H4 (cell line): ENCODE measurements at regions not wholly inside any gene's neighbourhood (a gene's known extent, or its start where the extent isn't known, plus 50 kb on each side); places are given as distances from the start of the nearest gene placed in this dataset.
"Not testable (repeated sequence)": the region's sequence is repeated elsewhere in the genome, so short reads cannot be mapped to it uniquely, and the experiment has no call there.

Experiments
- DNase-seq: peaks from one replicate; pipeline ENCODE4 v3.0.0-alpha.2; 2015; ENCODE audit warnings: low spot score

GRCh38 chr13:90793261-90793820, 554.1 kb upstream of the MIR17HG start:
- no peak for DNase-seq

- DNase-seq = no peak
Measured at GRCh38 chr13:90796474-90796873, 551.0 kb upstream of the MIR17HG start.

DNA sequence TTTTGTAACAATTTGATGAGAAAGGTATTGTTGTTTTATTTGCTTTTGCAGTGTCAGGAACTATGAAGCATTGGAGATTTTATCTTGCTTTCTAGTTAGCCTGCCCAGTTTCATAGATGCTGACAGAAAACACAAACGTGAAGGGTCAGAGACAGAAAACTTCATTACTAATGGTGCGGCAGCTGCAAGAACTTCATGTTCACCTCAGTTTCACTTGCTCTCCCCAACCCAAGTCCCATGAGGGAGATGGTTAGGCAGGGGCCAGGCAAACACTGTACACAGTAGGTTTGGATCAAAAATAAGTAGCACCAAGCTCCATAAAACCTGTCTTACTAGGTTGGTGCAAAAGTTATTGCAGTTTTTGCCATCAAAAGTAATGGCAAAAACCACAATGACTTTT, 550.2 kb upstream of the MIR17HG start:
- DNase-seq = no peak

DNA sequence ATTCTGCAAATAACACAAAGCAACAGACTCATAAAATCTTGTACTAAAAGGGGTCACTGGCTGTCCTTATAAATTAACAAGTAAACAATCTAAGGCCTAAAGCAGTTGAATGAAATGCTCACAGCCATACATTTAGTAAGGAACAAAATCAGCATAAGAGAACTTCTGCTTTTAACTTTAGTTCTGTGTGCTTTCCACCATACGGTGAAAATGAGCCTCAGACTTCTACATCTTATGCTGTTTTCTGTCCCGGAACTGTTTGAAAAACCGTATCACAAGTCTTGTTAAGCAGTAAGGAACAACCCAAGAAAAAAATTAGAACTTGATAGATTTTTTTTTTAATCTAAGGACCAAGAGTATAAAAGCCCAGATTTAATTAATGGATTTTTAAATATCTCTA, 549.1 kb upstream of the MIR17HG start:
- DNase-seq = no peak

GRCh38 chr13:90800082-90800746, 547.3 kb upstream of the MIR17HG start:
- no peak for DNase-seq

DNA sequence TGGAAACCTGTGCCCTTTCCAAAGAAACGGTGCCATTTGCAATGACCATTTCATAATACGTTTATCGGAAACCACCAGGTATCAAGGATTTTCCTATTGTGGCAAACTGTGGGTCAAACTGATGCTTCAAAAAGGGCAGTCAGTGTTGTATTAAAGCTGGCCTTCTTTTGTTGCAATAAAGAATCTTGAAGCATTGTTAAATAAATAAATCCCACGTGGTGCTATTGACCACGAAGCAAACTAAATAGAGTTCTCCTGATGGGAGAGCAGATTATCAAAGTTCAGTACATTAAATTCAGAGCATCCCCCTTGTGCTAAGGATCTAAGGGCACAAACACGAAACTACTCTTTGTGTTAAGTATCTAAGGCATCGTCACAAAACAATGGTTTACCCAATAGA, 545.9 kb upstream of the MIR17HG start:
- DNase-seq = no peak

- DNase-seq = no peak
Measured at GRCh38 chr13:90803210-90803609, 544.3 kb upstream of the MIR17HG start.

DNA sequence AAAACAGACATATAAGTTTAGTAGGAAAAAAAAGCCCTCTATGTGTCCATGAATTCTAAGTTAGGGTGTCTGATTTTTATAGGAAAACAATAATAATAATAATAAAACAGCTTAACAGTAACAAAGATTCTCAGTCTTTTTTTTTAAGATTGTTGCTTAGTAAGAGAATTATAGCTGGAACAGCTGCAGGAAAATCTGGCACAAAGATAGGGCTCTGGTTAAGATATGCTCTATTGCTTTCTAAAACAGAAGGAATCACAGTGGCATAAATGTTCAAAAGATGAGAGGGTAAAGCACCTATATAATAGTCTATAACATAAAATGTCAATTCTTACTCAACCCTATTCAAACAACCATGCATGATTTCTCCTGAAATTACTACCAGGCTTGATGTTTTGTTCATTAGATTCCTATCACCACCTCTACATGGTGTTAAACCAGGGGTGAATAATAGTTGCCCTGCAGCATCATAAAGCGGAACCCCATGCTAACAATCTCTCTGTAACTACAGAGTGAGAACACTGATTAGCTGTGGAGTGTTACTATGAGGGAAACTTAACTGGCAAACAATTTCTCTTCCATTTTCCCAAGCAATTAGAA, 541.4 kb upstream of the MIR17HG start:
- no peak for DNase-seq

DNA sequence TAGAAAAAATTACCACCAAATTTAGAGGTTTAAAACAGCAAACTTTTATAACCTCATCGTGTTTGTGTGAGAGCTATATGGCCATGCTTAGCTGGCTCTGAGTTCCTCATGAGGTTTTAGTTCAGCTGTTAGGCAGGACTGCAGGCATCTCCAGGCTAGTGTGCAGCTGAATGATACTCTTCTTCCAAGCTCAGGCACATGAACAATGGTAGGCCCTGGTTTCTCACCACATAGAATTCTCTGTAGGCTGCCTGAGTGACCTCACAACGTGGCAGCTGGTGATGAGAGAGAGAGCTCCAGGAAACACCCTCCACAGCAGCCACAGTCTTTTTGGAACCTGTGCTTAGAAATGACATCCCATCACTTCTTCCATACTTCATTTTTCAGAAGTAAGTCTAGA, 540.6 kb upstream of the MIR17HG start:
- DNase-seq = no peak

- DNase-seq = no peak
Measured at GRCh38 chr13:90808838-90809237, 538.6 kb upstream of the MIR17HG start.

DNA sequence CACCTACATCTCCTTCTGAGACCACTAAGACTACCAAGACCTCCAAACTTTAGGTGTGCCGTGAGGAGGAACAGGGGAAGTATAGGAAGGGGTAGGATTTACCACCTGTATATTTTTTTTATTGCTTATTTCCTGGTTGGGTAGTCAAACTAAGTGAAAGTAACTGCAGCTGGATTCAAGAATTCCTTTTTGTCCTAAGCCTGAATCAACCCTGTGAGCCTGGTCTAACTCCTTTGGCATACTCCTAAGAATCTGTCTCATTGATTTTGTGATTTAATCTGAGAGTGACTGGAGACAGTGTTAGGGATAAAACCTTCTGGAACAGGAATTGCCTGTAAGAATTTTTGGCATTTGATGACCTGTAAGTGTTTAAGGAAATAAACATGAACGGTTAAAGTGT, 523.5 kb upstream of the MIR17HG start:
- DNase-seq = no peak

GRCh38 chr13:90826688-90827087, 520.8 kb upstream of the MIR17HG start:
- DNase-seq = no peak

DNA sequence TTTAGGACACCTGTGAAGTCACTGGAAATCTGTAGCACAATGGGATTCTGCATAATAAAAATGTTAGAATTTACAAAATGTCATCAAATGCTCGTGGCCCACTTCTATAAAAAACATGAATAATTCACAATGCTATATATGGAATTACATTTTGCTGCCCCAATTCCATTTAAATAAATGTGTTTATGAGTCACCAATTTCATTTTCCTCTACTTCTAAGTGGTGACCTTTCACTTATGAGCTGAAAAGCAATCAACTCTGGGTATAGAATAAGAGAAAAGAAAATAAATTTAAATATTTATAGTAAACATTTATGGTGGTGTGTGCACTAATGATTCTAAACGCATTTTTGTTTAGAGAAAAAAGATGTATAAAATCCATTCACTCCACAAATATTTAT, 516.7 kb upstream of the MIR17HG start:
- DNase-seq = no peak

- DNase-seq = no peak
Measured at GRCh38 chr13:90833951-90834350, 513.5 kb upstream of the MIR17HG start.

- no peak for DNase-seq
Measured at GRCh38 chr13:90834700-90835099, 512.8 kb upstream of the MIR17HG start.

DNA sequence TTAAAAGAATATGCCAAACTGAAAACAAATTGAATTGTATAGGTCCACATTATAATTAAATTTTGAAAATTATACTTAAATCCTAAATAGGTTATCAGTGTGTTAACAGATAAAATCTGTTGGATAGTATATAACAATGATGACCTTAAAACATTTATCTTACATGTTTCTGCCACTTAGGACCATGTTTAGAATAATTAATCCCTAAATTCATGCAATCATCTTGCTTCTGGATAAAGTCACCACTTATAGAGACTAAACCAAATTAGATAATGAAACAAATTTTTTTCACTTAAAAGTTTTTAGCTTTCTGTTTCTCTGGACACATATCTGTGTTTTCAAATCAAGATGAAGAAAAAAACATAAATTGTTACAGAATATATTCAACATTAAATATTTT, 511.7 kb upstream of the MIR17HG start:
- no peak for DNase-seq

DNA sequence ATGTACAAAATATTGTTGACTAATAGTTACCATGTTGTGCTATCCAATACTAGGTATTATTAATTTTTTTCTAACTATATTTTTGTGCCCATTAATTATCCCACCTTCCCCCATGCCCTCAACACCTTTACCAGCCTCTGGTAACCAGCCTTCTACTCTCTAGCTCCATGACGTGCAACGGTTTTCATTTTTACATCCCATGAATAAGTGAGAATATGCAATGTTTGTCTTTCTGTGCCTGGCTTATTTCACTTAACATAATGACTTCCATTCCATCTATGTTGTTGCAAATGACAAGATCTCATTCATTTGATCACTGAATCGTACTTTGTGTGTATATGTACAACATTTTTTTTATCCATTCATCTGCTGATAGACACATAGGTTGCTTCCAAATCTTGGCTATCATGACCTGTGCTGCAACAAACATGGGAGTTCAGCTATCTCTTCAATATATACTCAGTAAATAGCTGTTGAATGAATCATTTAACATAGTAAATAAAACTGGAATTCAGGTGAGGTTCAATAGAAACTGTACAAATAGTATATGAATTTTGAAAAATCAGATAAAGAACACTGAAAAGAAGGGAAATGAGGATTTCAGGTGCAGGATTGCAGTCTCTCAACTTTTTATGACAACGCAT, 509.0 kb upstream of the MIR17HG start:
- no peak for DNase-seq

DNA sequence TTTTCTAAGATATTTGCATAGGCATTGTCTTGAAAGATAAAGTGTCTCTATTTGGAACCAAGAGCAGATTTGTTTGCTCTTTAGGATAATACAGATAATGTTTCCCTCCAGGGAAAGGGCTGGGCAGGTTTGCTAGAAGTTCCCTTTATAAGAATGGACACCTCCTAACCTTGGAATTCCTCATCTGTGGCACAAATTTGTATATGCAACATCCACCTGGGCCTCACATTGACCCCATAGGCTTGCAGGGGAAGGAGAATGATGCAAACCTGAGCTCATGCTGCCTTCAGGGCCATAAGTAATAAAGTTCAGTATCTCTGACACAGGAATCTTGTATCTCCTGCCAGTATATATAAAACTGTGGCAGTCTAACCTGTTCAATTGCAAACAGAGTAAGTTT, 508.4 kb upstream of the MIR17HG start:
- no peak for DNase-seq

- no peak for DNase-seq
Measured at GRCh38 chr13:90846936-90847335, 500.6 kb upstream of the MIR17HG start.

DNA sequence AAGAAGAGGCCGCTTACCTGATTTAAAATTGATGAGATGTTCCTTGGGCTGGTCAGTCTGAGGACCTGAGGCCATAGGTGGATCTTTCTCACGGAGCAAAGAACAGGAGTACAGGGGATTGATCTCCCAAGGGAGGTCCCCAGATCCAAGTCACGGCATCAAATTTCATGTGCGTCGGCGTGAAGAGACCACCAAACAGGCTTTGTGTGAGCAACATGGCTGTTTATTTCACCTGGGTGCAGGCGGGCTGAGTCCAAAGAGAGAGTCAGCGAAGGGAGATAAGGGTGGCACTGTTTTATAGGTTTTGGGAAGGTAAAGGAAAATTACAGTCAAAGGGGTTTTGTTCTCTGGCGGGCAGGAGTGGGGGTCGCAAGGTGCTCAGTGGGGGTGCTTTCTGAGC, 493.8 kb upstream of the MIR17HG start:
- not testable (repeated sequence) for DNase-seq

- DNase-seq = no peak
Measured at GRCh38 chr13:90857921-90858320, 489.6 kb upstream of the MIR17HG start.

GRCh38 chr13:90866006-90866405, 481.5 kb upstream of the MIR17HG start:
- no peak for DNase-seq

GRCh38 chr13:90867336-90867683, 480.2 kb upstream of the MIR17HG start:
- peak; percentile 63 for DNase-seq
